MCF 10A (cell line): ENCODE measurements at regions not wholly inside any gene's neighbourhood (a gene's known extent, or its start where the extent isn't known, plus 50 kb on each side); places are given as distances from the start of the nearest gene placed in this dataset.

Experiments
- BruUV-seq: library from RNA; stranded (reverse); fragments of 400-500 nt; replicated peaks from 2 replicates; lab custom pipeline; 2021; lab: Mats Ljungman, UMichigan
- CTCF ChIA-PET: fragments of 300-600 bp; sonication (Branson Sonifier 250); formaldehyde crosslinking; extraction: SDS; loops from one replicate; lab custom pipeline; 2021; ENCODE audit warnings: antibody characterized with exemption, inconsistent platforms; lab: Yijun Ruan, JAX
- POLR2A ChIA-PET: fragments of 300-600, 350-650 bp; sonication (Branson Sonifier 250); formaldehyde crosslinking; extraction: SDS; loops from one replicate; lab custom pipeline; 2020; ENCODE audit warnings: antibody characterized with exemption, inconsistent platforms; lab: Yijun Ruan, JAX
- DNase-seq: peaks from one replicate; pipeline ENCODE4 v3.0.0-alpha.2; 2018; ENCODE audit not compliant: unreplicated experiment
- H3K27ac Mint-ChIP-seq: one replicate; pipeline ENCODE4 v1.8.0; 2022; ENCODE audit warnings: mild to moderate bottlenecking, low read depth, mixed read lengths; ENCODE audit not compliant: unreplicated experiment
- H3K27me3 Mint-ChIP-seq: one replicate; pipeline ENCODE4 v1.8.0; 2022; ENCODE audit warnings: mixed read lengths; ENCODE audit not compliant: insufficient read depth, unreplicated experiment
- H3K36me3 Mint-ChIP-seq: one replicate; pipeline ENCODE4 v1.8.0; 2022; ENCODE audit warnings: mild to moderate bottlenecking, moderate library complexity, mixed read lengths; ENCODE audit not compliant: insufficient read depth, unreplicated experiment
- H3K4me1 Mint-ChIP-seq: one replicate; pipeline ENCODE4 v1.8.0; 2022; ENCODE audit warnings: mixed read lengths; ENCODE audit not compliant: insufficient read depth, unreplicated experiment
- H3K4me3 Mint-ChIP-seq: one replicate; pipeline ENCODE4 v1.8.0; 2022; ENCODE audit warnings: mild to moderate bottlenecking, moderate library complexity, mixed read lengths; ENCODE audit not compliant: unreplicated experiment
- H3K9me3 Mint-ChIP-seq: one replicate; pipeline ENCODE4 v1.8.0; 2022; ENCODE audit warnings: mixed read lengths; ENCODE audit not compliant: unreplicated experiment
- CTCF ChIP-seq: fragments of 200-600 bp; IDR thresholded peaks from one replicate; pipeline ENCODE4 v1.8.0; 2022; ENCODE audit warnings: antibody characterized with exemption, mild to moderate bottlenecking; ENCODE audit not compliant: unreplicated experiment
- intact Hi-C: fragments of 100-400 bp; cut with micrococcal nuclease; formaldehyde crosslinking; loops from 2 replicates; pipeline ENCODE4 v1.14.1; 2022

- DNase-seq: peak; percentile 59
- Mint-ChIP-seq H3K27me3 (no peaks in the 10 kb centered on the region), H3K4me3 (no peak overlapping the region), H3K27ac (no peak overlapping the region), H3K9me3 (peaks cover 10% of the 10 kb centered on the region), H3K36me3 (no peaks in the 10 kb centered on the region), H3K4me1 (peaks cover 39% of the 10 kb centered on the region)
- intact Hi-C loops: no loop called here
- BruUV-seq: no TSS peak
- no peak for TF ChIP-seq CTCF
- CTCF ChIA-PET: interaction anchor here (0.5 kb wide), 1 partner anchor 13 kb away, joined by 3 read pairs; no protein-coding TSS in a partner anchor
- POLR2A ChIA-PET: no interaction called here
These were observed 154.4 kb upstream of the FOXF1 start for GRCh38 chr16:86355951-86356350.

- Mint-ChIP-seq H3K4me1 (peaks cover 33% of the 10 kb centered on the region), H3K27me3 (no peaks in the 10 kb centered on the region), H3K9me3 (peaks cover 10% of the 10 kb centered on the region), H3K4me3 (no peak overlapping the region), H3K27ac (no peak overlapping the region), H3K36me3 (no peaks in the 10 kb centered on the region)
- ChIA-PET POLR2A (no interaction called here), CTCF (no interaction called here)
- intact Hi-C loops: no loop called here
- no TSS peak for BruUV-seq
- no peak for TF ChIP-seq CTCF
- no peak for DNase-seq
These were observed 153.5 kb upstream of the FOXF1 start for GRCh38 chr16:86356804-86357203.

GRCh38 chr16:86357303-86357702 lies 153.0 kb upstream of the FOXF1 start:
- Mint-ChIP-seq H3K27ac (no peak overlapping the region), H3K4me3 (no peak overlapping the region), H3K4me1 (peaks cover 29% of the 10 kb centered on the region), H3K9me3 (peaks cover 10% of the 10 kb centered on the region), H3K27me3 (no peaks in the 10 kb centered on the region), H3K36me3 (no peaks in the 10 kb centered on the region)
- DNase-seq: no peak
- ChIA-PET CTCF (interaction anchor here (0.6 kb wide), 1 partner anchor 20 kb away, joined by 4 read pairs; no protein-coding TSS in a partner anchor), POLR2A (no interaction called here)
- intact Hi-C loops: no loop called here
- no TSS peak for BruUV-seq
- no peak for TF ChIP-seq CTCF

- intact Hi-C loops: no loop called here
- peaks cover 10% of the 10 kb centered on the region for H3K9me3 Mint-ChIP-seq
- no TSS peak for BruUV-seq
- H3K4me3 Mint-ChIP-seq: no peak overlapping the region
- DNase-seq: no peak
- no peaks in the 10 kb centered on the region for H3K36me3 Mint-ChIP-seq
- ChIA-PET CTCF (no interaction called here), POLR2A (no interaction called here)
- H3K27me3 Mint-ChIP-seq: no peaks in the 10 kb centered on the region
- no peak for TF ChIP-seq CTCF
- H3K4me1 Mint-ChIP-seq: peaks cover 30% of the 10 kb centered on the region
- no peak overlapping the region for H3K27ac Mint-ChIP-seq
These were observed 152.4 kb upstream of the FOXF1 start for GRCh38 chr16:86357950-86358349.
